Breast epithelium (tissue), 4 donors: ENCODE measurements at regions not wholly inside any gene's neighbourhood (a gene's known extent, or its start where the extent isn't known, plus 50 kb on each side); places are given as distances from the start of the nearest gene placed in this dataset.
"Not testable (repeated sequence)": the region's sequence is repeated elsewhere in the genome, so short reads cannot be mapped to it uniquely, and the experiment has no call there.

Source experiments
- DNase-seq, 2 donors: peaks; one replicate each; pipeline ENCODE4 v3.0.0-alpha.2; 2019; ENCODE audit warnings: low spot score in 2 of 2
- H3K27ac ChIP-seq, 2 donors: fragments of 200-600 bp; sonication (generic) in 1 of 2; one replicate each; pipeline ENCODE4 v1.5.1; 2016 to 2019; ENCODE audit warnings: mild to moderate bottlenecking in 1 of 2
- H3K27me3 ChIP-seq, 2 donors: fragments of 200-600 bp; sonication (generic) in 1 of 2; one replicate each; pipeline versions ENCODE4 v1.5.1 to v1.6.0; 2017 to 2019; ENCODE audit warnings: control low read depth in 1 of 2, mild to moderate bottlenecking in 1 of 2
- H3K36me3 ChIP-seq: fragments of 200-600 bp; one replicate; pipeline ENCODE4 v1.5.1; 2019
- H3K4me1 ChIP-seq, 2 donors: fragments of 200-600 bp; sonication (generic); one replicate each; pipeline ENCODE4 v1.5.1; 2016 to 2019; ENCODE audit warnings: control low read depth in 1 of 2
- H3K4me3 ChIP-seq, 3 donors: fragments of 200-600 bp; sonication (generic); 1 replicate in 2 of 3; 2 replicates in 1 of 3; pipeline ENCODE4 v1.5.1; 2016 to 2019; ENCODE audit warnings: mild to moderate bottlenecking in 3 of 3, moderate library complexity in 2 of 3
- H3K9me3 ChIP-seq, 2 donors: fragments of 200-600 bp; sonication (generic) in 1 of 2; one replicate each; pipeline ENCODE4 v1.5.1; 2016 to 2019; ENCODE audit warnings: control low read depth in 1 of 2
- CTCF ChIP-seq, 3 donors: fragments of 450-650 bp; IDR thresholded peaks; one replicate each; pipeline ENCODE4 v1.5.1; 2016 to 2017; ENCODE audit warnings: antibody characterized with exemption in 3 of 3, mild to moderate bottlenecking in 3 of 3, moderate library complexity in 3 of 3
- POLR2A ChIP-seq: fragments of 450-650 bp; IDR thresholded peaks from one replicate; pipeline ENCODE4 v1.6.1; 2016; ENCODE audit warnings: antibody characterized with exemption, mild to moderate bottlenecking, moderate library complexity
- POLR2AphosphoS5 ChIP-seq, 3 donors: sonication (generic); formaldehyde crosslinking; IDR thresholded peaks; one replicate each; pipeline ENCODE4 v1.6.1; 2017; ENCODE audit warnings: antibody characterized with exemption in 3 of 3
- intact Hi-C: fragments of 100-400 bp; cut with DNase I; formaldehyde crosslinking; loops from one replicate; pipeline ENCODE4 v1.15.1; 2023; ENCODE audit warnings: low total_unique reads

- no peak overlapping the region for H3K4me3 ChIP-seq
- no peaks in the 10 kb centered on the region for H3K9me3 ChIP-seq
- no peaks in the 10 kb centered on the region for H3K27me3 ChIP-seq
- DNase-seq: no peak
- no peaks in the 10 kb centered on the region for H3K36me3 ChIP-seq
- intact Hi-C loops: loop anchor here (5.0 kb wide), 1 partner anchor 361 kb away; no protein-coding TSS in a partner anchor
- H3K4me1 ChIP-seq: no peaks in the 10 kb centered on the region
- no peak for TF ChIP-seq POLR2A
- no peak for TF ChIP-seq CTCF (IDR thresholded peaks at IDR 0.05)
- TF ChIP-seq POLR2AphosphoS5 (IDR thresholded peaks at IDR 0.05): no peak
- no peak overlapping the region for H3K27ac ChIP-seq
These were observed 124.8 kb upstream of the ABI3BP start for GRCh38 chr3:101117980-101118379.

DNA sequence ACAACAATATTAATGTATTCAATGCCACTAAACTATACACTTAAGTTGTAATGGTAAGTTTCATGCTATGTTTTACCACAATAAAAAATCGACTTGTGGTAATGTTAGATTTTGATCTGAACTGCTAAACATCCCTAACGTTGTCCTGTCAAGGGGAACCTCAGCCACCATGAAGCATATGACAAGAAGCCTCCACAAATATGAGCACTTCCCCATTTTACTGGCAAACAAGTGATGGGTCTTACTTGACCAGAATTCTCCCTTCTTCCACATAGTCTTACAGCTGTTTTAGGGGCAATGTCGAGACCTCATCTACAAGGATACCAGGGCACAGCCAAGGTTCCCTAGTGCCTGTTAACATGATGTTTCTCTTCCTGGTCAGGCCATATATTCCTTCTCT lies 124.2 kb upstream of the ABI3BP start:
- Histone ChIP-seq H3K4me3 (no peak overlapping the region), H3K4me1 (no peaks in the 10 kb centered on the region), H3K36me3 (no peaks in the 10 kb centered on the region), H3K9me3 (no peaks in the 10 kb centered on the region), H3K27ac (no peak overlapping the region), H3K27me3 (no peaks in the 10 kb centered on the region)
- TF ChIP-seq POLR2AphosphoS5 (IDR thresholded peaks at IDR 0.05) (no peak), POLR2A (no peak), CTCF (IDR thresholded peaks at IDR 0.05) (no peak)
- DNase-seq: no peak
- intact Hi-C loops: loop anchor here (5.0 kb wide), 1 partner anchor 360 kb away; no protein-coding TSS in a partner anchor

- DNase-seq, H3K27ac ChIP-seq, H3K4me1 ChIP-seq, H3K27me3 ChIP-seq, H3K4me3 ChIP-seq, intact Hi-C loops, H3K36me3 ChIP-seq: not testable (repeated sequence)
- H3K9me3 ChIP-seq: peaks cover 8 to 14% of the 10 kb centered on the region in 2 donors
These were observed 117.1 kb upstream of the ABI3BP start for GRCh38 chr3:101110295-101110694.

- intact Hi-C loops: no loop called here
- TF ChIP-seq CTCF (IDR thresholded peaks at IDR 0.05) (no peak), POLR2AphosphoS5 (IDR thresholded peaks at IDR 0.05) (no peak), POLR2A (no peak)
- H3K27me3 ChIP-seq: no peaks in the 10 kb centered on the region
- no peak overlapping the region for H3K27ac ChIP-seq
- no peak overlapping the region for H3K4me3 ChIP-seq
- no peaks in the 10 kb centered on the region for H3K36me3 ChIP-seq
- peaks cover 8 to 11% of the 10 kb centered on the region in 2 donors for H3K9me3 ChIP-seq
- DNase-seq: no peak
- no peaks in the 10 kb centered on the region for H3K4me1 ChIP-seq
These were observed 111.1 kb upstream of the ABI3BP start for GRCh38 chr3:101104321-101104720.

DNA sequence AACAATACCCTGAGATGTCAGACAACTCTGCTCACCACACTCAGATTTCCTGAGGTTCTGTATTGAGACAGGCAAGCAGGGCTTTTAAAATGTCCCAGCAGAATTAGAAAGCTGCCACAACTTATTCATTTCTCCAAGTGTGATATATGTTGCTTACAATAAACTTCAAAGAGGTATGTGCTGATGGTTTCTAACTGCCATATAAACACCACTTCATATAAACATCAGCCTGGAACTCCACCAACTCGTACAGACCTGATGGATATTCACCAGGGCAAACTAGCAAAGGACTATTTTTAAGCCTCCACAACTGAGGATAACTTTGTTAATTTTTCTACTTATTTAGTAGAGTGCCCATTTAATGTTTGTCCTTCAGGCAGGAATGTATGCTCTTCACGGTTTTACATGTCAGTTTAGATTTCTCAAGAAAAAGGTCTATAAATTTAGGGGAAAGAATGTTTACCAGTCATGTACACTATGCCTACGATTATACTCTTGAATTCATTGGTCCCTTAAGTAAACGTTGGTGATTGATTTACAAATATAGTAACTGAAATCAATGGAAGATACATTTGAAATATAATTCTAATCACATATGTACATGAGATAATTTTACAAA lies 109.6 kb upstream of the ABI3BP start:
- peaks cover 0 to 3% of the 10 kb centered on the region in 2 donors for H3K9me3 ChIP-seq
- H3K27me3 ChIP-seq: no peaks in the 10 kb centered on the region
- intact Hi-C loops: no loop called here
- no peaks in the 10 kb centered on the region for H3K36me3 ChIP-seq
- no peak for DNase-seq
- TF ChIP-seq CTCF (IDR thresholded peaks at IDR 0.05) (no peak), POLR2AphosphoS5 (IDR thresholded peaks at IDR 0.05) (no peak), POLR2A (no peak)
- H3K27ac ChIP-seq: no peak overlapping the region
- no peaks in the 10 kb centered on the region for H3K4me1 ChIP-seq
- no peak overlapping the region for H3K4me3 ChIP-seq
